ENCODE measurements at regions not wholly inside any gene's neighbourhood (a gene's known extent, or its start where the extent isn't known, plus 50 kb on each side); places are given as distances from the start of the nearest gene placed in this dataset.

GRCh38 chr9:581673-582497, 259.6 kb upstream of the DMRT1 start:
- H4K20me1 ChIP-seq (replicated peaks; ENCODE audit: insufficient read depth): peaks cover 7% of the 10 kb centered on the region; the same call in 1 of the 2 replicates
- no peaks in the 10 kb centered on the region; the same call in 1 of the 2 replicates for H3F3A ChIP-seq (replicated peaks; ENCODE audit: low read depth)
- Mint-ChIP-seq H3K4me3 (no peak overlapping the region), H3K27ac (no peak overlapping the region), H3K4me1 (no peaks in the 10 kb centered on the region), H3K9me3 (peaks cover 30% of the 10 kb centered on the region), H3K36me3 (ENCODE audit: low read depth) (peaks cover 46% of the 10 kb centered on the region), H3K27me3 (ENCODE audit: insufficient read depth, low read depth, poor library complexity) (peaks cover 5% of the 10 kb centered on the region)
- H3K4me3 ChIP-seq: no peak overlapping the region
- H3K36me3 ChIP-seq (ENCODE audit: insufficient read depth): no peaks in the 10 kb centered on the region; the same call in 1 of the 2 replicates
- peaks cover 55% of the 10 kb centered on the region for H3K79me2 ChIP-seq (replicated peaks; ENCODE audit: insufficient read depth)
- DNase-seq (ENCODE audit: low spot score) (peak; percentile 72), ATAC-seq (peak; percentile 90)
- H3K27me3 ChIP-seq (ENCODE audit: insufficient read depth): no peaks in the 10 kb centered on the region
- no peaks in the 10 kb centered on the region for H3K4me1 ChIP-seq (ENCODE audit: insufficient read depth)
- H3K9me2 ChIP-seq (ENCODE audit: insufficient read depth): no peaks in the 10 kb centered on the region
- no peak overlapping the region for H3K4me2 ChIP-seq
- no peak overlapping the region for H2AFZ ChIP-seq
- TF ChIP-seq CTCF (conservative IDR thresholded peaks at IDR 0.05; ENCODE audit: low read depth in 2 of 2) (peak; percentile 65 to 75), ZNF462 (CRISPR knock-in tag; IDR thresholded peaks at IDR 0.05) (no peak), EZH2phosphoT487 (IDR thresholded peaks at IDR 0.05; ENCODE audit: unreplicated experiment) (no peak), NANOG (IDR thresholded peaks at IDR 0.05; ENCODE audit: borderline replicate concordance) (no peak)
- TF ChIP-seq, protein P1, sequence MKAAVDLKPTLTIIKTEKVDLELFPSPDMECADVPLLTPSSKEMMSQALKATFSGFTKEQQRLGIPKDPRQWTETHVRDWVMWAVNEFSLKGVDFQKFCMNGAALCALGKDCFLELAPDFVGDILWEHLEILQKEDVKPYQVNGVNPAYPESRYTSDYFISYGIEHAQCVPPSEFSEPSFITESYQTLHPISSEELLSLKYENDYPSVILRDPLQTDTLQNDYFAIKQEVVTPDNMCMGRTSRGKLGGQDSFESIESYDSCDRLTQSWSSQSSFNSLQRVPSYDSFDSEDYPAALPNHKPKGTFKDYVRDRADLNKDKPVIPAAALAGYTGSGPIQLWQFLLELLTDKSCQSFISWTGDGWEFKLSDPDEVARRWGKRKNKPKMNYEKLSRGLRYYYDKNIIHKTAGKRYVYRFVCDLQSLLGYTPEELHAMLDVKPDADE (IDR thresholded peaks at IDR 0.05): no peak
- no peak overlapping the region for H3K27ac ChIP-seq (ENCODE audit: low read depth)

Measured in GM23338 (cell line).